Activated CD4-positive, CD25-positive, alpha-beta regulatory T cell treated with anti-CD3 and anti-CD28 coated beads, Interleukin-2, amount 50 U/mL, for 24 hours (primary cell): ENCODE measurements at regions not wholly inside any gene's neighbourhood (a gene's known extent, or its start where the extent isn't known, plus 50 kb on each side); places are given as distances from the start of the nearest gene placed in this dataset.

Experiments
- ATAC-seq, 2 donors: fragments of 150-1000 bp; cut with Tn5 transposase; one replicate each; pipeline ENCODE4 v1.10.0; 2021; ENCODE audit warnings: mild to moderate bottlenecking in 1 of 2, moderate library complexity in 1 of 2

GRCh38 chr9:103942651-103943050, 151.5 kb upstream of the SMC2 start:
- ATAC-seq, result no peak

- ATAC-seq, result no peak
Measured at GRCh38 chr9:103949096-103949495, 145.0 kb upstream of the SMC2 start.

- ATAC-seq, result no peak
Measured at GRCh38 chr9:103977163-103977562, 116.9 kb upstream of the SMC2 start.

GRCh38 chr9:103978396-103978795, 115.7 kb upstream of the SMC2 start:
- no peak for ATAC-seq

GRCh38 chr9:103981912-103982311, 112.2 kb upstream of the SMC2 start:
- no peak for ATAC-seq

GRCh38 chr9:103985077-103985476, 109.0 kb upstream of the SMC2 start:
- ATAC-seq, result no peak

- no peak for ATAC-seq
Measured at GRCh38 chr9:103988821-103989220, 105.3 kb upstream of the SMC2 start.

- no peak for ATAC-seq
Measured at GRCh38 chr9:103990311-103990710, 103.8 kb upstream of the SMC2 start.

GRCh38 chr9:103991001-103991400, 103.1 kb upstream of the SMC2 start:
- no peak for ATAC-seq

GRCh38 chr9:103991698-103992097, 102.4 kb upstream of the SMC2 start:
- peak; percentile 58 to 64 for ATAC-seq

- no peak for ATAC-seq
Measured at GRCh38 chr9:103992938-103993579, 101.0 kb upstream of the SMC2 start.

GRCh38 chr9:103997856-103998370, 96.2 kb upstream of the SMC2 start:
- ATAC-seq, result no peak

- ATAC-seq, result no peak
Measured at GRCh38 chr9:103999375-104000062, 94.6 kb upstream of the SMC2 start.

- no peak for ATAC-seq
Measured at GRCh38 chr9:104009826-104010225, 84.3 kb upstream of the SMC2 start.

GRCh38 chr9:104022083-104022482, 72.0 kb upstream of the SMC2 start:
- no peak for ATAC-seq

GRCh38 chr9:104025104-104025503, 69.0 kb upstream of the SMC2 start:
- ATAC-seq, result peak in 1 of 2 donors; percentile 32

GRCh38 chr9:104025945-104026344, 68.2 kb upstream of the SMC2 start:
- no peak for ATAC-seq

GRCh38 chr9:104027295-104027694, 66.8 kb upstream of the SMC2 start:
- ATAC-seq, result no peak

GRCh38 chr9:104028827-104029226, 65.3 kb upstream of the SMC2 start:
- peak; percentile 74 to 78 for ATAC-seq
